ENCODE measurements at regions not wholly inside any gene's neighbourhood (a gene's known extent, or its start where the extent isn't known, plus 50 kb on each side); places are given as distances from the start of the nearest gene placed in this dataset.
"Not testable (repeated sequence)": the region's sequence is repeated elsewhere in the genome, so short reads cannot be mapped to it uniquely, and the experiment has no call there.

DNA sequence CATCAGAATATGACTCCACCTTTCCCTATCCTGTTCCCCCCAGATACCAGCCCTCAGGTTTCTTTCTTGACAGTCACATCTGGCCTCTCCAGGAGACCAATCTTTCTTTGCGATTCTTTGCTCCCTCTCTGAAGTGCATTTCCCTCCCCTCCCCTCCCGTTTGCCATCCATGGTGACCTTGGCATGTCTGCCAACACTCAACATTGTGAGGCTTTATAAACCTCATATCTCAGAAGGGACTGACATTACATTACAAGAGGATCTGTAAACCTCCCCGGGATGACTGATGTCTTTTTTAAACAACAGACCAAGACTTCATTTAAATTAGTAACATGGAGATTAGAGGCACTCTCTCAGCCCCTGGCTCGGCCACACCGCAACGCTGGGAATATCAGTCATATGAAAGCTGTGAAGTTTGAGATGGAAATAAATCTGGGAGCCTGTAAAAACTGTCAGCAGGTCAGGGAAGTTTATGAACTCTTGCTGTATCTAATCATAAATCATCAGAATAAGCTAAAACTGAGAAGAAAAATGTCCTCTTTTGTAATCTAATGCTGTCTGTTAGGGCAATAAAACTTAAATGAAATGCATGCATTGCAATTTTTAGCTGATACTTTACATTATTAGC, 401.7 kb upstream of the PROX1 start:
- no peaks in the 10 kb centered on the region for H3K27me3 Mint-ChIP-seq
- no peaks in the 10 kb centered on the region for H3K9me3 Mint-ChIP-seq (ENCODE audit: low read depth)
- H3K4me3 Mint-ChIP-seq (ENCODE audit: low read depth): no peak overlapping the region
- no peak for DNase-seq (ENCODE audit: low spot score, unreplicated experiment)
- H3K36me3 Mint-ChIP-seq (ENCODE audit: insufficient read depth): no peaks in the 10 kb centered on the region
- no peak overlapping the region for H3K27ac Mint-ChIP-seq
- TF ChIP-seq, protein P1, sequence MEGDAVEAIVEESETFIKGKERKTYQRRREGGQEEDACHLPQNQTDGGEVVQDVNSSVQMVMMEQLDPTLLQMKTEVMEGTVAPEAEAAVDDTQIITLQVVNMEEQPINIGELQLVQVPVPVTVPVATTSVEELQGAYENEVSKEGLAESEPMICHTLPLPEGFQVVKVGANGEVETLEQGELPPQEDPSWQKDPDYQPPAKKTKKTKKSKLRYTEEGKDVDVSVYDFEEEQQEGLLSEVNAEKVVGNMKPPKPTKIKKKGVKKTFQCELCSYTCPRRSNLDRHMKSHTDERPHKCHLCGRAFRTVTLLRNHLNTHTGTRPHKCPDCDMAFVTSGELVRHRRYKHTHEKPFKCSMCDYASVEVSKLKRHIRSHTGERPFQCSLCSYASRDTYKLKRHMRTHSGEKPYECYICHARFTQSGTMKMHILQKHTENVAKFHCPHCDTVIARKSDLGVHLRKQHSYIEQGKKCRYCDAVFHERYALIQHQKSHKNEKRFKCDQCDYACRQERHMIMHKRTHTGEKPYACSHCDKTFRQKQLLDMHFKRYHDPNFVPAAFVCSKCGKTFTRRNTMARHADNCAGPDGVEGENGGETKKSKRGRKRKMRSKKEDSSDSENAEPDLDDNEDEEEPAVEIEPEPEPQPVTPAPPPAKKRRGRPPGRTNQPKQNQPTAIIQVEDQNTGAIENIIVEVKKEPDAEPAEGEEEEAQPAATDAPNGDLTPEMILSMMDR (IDR thresholded peaks at IDR 0.05; ENCODE audit: unreplicated experiment): no peak
- peaks cover 21% of the 10 kb centered on the region for H3K4me1 Mint-ChIP-seq (ENCODE audit: low read depth)

DNA sequence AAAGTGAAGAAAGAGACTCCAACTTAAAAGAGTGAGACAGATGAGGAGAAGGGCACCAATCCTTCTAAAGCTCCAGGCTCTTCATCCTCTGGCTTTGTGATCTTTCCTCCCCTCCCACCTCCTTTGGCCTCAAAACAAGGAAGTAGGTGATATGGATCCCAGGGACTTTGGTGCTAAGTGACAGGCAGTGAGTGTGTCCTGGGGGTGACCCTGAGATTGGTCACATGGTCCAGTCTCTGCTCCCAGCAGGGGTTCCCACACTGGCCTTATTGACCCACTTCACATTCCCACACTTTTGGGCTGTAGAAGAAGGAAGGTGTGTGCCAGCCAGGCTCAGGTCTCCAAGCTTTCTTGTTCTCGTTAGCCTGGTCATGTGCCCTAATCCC, 401.2 kb upstream of the PROX1 start:
- TF ChIP-seq, protein P1 (IDR thresholded peaks at IDR 0.05; ENCODE audit: unreplicated experiment): no peak
- Mint-ChIP-seq H3K36me3 (ENCODE audit: insufficient read depth) (no peaks in the 10 kb centered on the region), H3K9me3 (ENCODE audit: low read depth) (no peaks in the 10 kb centered on the region)

DNA sequence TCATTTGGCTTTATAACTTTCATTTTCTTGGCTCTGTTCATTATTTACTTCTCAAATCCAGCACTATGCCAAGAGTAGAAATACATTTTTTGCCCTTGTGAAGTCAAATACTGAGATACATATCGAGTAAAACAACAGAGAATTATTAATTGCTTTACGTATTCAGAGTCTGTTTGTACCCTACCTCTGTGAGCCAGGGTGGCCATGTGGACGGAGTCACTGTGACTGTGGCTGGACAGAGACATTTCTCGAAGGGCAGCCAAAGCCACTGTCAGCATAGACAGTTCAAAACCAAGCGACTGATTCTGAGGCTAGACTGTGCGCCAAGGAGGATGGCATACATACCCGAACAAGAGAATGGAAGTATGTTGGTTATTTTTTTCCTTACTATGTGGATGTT, 391.0 kb upstream of the PROX1 start:
- no peaks in the 10 kb centered on the region for H3K4me1 Mint-ChIP-seq (ENCODE audit: low read depth)
- H3K4me3 Mint-ChIP-seq (ENCODE audit: low read depth): no peak overlapping the region
- no peak for DNase-seq (ENCODE audit: low spot score, unreplicated experiment)
- H3K36me3 Mint-ChIP-seq (ENCODE audit: insufficient read depth): no peaks in the 10 kb centered on the region
- no peaks in the 10 kb centered on the region for H3K9me3 Mint-ChIP-seq (ENCODE audit: low read depth)
- TF ChIP-seq, protein P1 (IDR thresholded peaks at IDR 0.05; ENCODE audit: unreplicated experiment): no peak
- no peaks in the 10 kb centered on the region for H3K27me3 Mint-ChIP-seq
- H3K27ac Mint-ChIP-seq: no peak overlapping the region

More for the DNA sequence above, 401.2 kb upstream of the PROX1 start:
- no peak overlapping the region for H3K27ac Mint-ChIP-seq
- no peaks in the 10 kb centered on the region for H3K27me3 Mint-ChIP-seq
- peaks cover 21% of the 10 kb centered on the region for H3K4me1 Mint-ChIP-seq (ENCODE audit: low read depth)
- no peak overlapping the region for H3K4me3 Mint-ChIP-seq (ENCODE audit: low read depth)
- no peak for DNase-seq (ENCODE audit: low spot score, unreplicated experiment)

DNA sequence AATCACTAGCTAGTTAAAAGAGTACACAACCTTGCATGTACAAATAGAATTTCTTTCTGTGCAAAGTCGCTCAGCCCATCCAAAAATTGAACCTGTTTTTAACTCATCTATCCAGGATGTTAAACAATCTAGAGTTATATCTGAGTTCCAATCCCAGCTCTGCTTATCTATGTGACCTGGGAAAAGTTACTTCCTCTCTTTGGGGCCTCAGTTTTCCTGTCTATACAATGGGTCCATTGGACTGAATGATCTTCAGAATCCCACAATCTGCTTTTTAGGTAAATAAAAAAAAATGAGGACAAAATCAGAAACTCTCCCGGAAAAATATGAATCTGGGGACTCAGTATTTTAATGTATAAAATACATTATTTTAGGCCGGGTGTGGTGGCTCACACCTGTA, 389.5 kb upstream of the PROX1 start:
- no peak overlapping the region for H3K27ac Mint-ChIP-seq
- no peaks in the 10 kb centered on the region for H3K9me3 Mint-ChIP-seq (ENCODE audit: low read depth)
- TF ChIP-seq, protein P1 (IDR thresholded peaks at IDR 0.05; ENCODE audit: unreplicated experiment): no peak
- DNase-seq (ENCODE audit: low spot score, unreplicated experiment): no peak
- H3K27me3 Mint-ChIP-seq: no peaks in the 10 kb centered on the region
- H3K36me3 Mint-ChIP-seq (ENCODE audit: insufficient read depth): no peaks in the 10 kb centered on the region
- H3K4me3 Mint-ChIP-seq (ENCODE audit: low read depth): no peak overlapping the region
- no peaks in the 10 kb centered on the region for H3K4me1 Mint-ChIP-seq (ENCODE audit: low read depth)

DNA sequence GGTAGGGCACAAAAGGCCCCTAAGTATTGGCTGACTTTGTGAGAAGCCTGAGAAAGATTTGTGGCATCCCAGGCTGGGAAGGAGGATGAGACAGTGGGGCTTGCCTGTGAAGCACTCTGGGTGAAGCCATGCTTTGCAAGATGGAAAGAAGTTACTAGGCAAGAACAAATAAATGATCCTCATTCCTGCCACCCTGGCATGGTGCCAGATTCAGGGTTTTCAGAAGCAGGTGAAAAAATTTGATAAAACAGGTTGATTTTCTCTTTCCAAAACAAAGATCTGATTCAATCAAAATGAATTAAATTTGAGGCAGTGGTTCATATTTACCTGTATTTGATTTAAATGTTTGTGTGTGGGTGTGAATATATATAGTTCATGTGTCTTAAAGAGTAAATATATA, 386.9 kb upstream of the PROX1 start:
- H3K4me1 Mint-ChIP-seq (ENCODE audit: low read depth): no peaks in the 10 kb centered on the region
- no peaks in the 10 kb centered on the region for H3K9me3 Mint-ChIP-seq (ENCODE audit: low read depth)
- H3K27me3 Mint-ChIP-seq: peaks cover 1% of the 10 kb centered on the region
- H3K4me3 Mint-ChIP-seq (ENCODE audit: low read depth): no peak overlapping the region
- DNase-seq (ENCODE audit: low spot score, unreplicated experiment): no peak
- TF ChIP-seq, protein P1 (IDR thresholded peaks at IDR 0.05; ENCODE audit: unreplicated experiment): no peak
- no peaks in the 10 kb centered on the region for H3K36me3 Mint-ChIP-seq (ENCODE audit: insufficient read depth)
- no peak overlapping the region for H3K27ac Mint-ChIP-seq

DNA sequence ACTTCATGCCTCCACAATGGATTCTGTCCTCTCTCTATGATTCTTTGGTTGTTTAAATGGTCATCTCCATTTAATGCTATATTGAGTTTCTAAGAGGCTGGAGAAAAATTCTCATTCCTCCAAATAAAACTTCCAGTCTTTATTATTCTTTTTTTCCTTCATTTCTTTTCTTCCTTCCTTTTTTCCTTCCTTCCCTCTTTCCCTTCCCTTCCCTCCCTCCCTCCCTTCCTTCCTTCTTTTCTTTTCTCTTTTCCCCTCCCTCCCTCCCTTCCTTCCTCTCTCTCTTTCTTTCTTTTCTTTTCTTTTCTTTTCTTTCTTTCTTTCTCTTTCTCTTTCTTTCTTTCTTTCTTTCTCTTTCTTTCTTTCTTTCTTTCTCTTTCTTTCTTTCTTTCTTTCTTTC, 386.1 kb upstream of the PROX1 start:
- not testable (repeated sequence) for H3K36me3 Mint-ChIP-seq (ENCODE audit: insufficient read depth); H3K27me3 Mint-ChIP-seq; H3K9me3 Mint-ChIP-seq (ENCODE audit: low read depth); H3K4me3 Mint-ChIP-seq (ENCODE audit: low read depth); H3K27ac Mint-ChIP-seq; H3K4me1 Mint-ChIP-seq (ENCODE audit: low read depth); DNase-seq (ENCODE audit: low spot score, unreplicated experiment)

Measured in progenitor cell of endocrine pancreas (in vitro differentiated cells).